Muscle of arm (tissue), 1 donor: ENCODE measurements at regions not wholly inside any gene's neighbourhood (a gene's known extent, or its start where the extent isn't known, plus 50 kb on each side); places are given as distances from the start of the nearest gene placed in this dataset.

ENCODE experiments used
- DNase-seq: peaks from one replicate; pipeline ENCODE4 v3.0.0-alpha.2; 2013

GRCh38 chr13:106382534-106382933 lies 152.9 kb downstream of the EFNB2 start:
- DNase-seq: no peak

- DNase-seq: no peak
These were observed 154.4 kb downstream of the EFNB2 start for GRCh38 chr13:106381091-106381490.

DNA sequence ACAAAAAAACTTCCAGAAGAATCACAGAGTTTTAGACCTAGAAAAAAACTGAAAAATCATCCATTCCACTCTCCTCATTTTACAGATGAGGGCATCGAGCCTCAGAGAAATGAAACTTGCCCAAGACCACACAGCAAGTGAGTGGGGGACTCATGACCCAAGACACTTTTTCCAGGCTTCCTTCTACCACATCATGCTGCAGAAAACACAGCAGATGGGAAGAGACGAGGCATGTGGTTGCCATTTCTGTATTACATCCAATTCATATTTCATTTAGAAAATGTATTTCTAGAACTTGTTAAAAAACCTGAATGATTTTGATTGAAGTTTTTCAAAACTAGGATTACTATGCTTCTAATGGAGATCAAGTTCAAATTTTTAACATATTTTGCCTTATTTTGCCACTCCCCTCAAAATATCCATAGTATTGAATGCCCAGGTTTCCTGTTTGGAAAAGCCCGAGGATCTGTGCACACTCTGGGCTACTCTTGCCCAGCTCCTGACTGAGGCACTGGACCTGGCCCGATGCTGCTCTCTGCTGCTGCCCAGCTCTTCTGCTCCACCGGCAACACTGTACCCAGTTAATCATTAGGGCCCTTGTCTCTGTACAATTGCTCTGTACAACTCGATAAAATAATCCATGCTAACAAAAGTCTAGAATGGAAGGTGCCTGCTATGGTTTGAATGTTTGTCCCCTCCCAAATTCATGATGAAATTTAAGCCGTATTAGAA lies 157.4 kb downstream of the EFNB2 start:
- no peak for DNase-seq

GRCh38 chr13:106377341-106377740 lies 158.1 kb downstream of the EFNB2 start:
- DNase-seq: no peak

DNA sequence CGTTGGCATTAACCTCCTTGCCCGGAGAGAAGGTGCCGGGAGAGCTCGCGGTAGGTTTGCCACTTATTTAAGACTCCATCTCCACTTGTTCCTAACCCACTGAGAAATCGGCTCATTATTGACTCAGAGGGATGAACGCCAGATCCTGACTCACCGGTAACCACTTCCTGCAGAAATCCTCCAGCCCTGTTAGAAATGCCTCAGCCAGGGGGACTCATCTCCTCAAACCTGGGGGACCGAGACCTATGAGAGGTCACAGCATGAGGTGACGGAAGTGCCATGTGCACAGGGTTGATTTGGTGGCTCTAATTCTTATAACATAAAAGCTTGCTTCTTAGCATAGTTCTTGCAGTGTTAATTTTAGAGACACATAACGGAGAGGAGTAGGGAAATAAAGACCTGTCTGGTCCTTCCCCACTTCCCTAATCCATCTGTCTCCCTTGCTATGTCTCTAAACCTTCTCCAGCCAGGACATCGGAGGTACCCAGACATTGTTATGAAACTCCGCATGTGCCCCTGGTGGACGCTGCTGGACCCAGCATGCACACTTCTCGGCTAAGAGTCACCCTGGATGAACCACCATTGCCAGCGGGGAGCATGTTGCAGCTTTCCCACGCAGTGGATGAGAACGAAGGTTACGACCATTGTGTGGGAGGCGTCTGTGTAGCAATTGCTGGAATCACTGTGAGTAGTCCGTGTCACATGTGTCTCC lies 158.9 kb downstream of the EFNB2 start:
- no peak for DNase-seq

GRCh38 chr13:106375085-106375484 lies 160.4 kb downstream of the EFNB2 start:
- no peak for DNase-seq

GRCh38 chr13:106374631-106375030 lies 160.8 kb downstream of the EFNB2 start:
- no peak for DNase-seq

DNA sequence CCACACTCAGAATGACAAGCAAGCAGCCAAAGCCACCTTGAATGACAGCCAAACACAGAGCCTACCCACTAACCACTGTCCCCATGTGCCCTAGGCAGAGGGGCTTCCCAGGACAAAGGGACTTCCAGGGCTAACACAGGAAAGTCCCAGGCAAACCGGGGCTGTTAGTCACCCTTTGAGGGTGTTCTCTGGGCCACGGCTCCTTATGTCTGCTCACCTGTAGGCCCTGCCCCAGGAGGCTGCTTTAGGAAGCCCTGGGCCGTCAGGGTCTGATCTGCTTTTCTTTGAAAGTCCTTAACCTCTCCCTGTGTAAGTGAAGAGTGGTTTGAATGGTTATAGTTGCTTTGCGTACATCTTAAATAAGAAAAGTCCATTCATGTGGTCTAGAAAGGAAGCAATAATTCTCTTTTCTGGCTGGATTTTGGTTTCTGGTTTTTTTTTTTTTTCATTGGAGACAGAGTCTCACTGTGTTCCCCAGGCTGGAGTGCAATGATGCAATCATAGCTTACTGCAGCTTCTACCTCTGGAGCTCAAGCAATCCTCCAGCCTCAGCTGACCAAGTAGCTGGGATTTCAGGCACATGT lies 161.4 kb downstream of the EFNB2 start:
- DNase-seq: no peak

DNA sequence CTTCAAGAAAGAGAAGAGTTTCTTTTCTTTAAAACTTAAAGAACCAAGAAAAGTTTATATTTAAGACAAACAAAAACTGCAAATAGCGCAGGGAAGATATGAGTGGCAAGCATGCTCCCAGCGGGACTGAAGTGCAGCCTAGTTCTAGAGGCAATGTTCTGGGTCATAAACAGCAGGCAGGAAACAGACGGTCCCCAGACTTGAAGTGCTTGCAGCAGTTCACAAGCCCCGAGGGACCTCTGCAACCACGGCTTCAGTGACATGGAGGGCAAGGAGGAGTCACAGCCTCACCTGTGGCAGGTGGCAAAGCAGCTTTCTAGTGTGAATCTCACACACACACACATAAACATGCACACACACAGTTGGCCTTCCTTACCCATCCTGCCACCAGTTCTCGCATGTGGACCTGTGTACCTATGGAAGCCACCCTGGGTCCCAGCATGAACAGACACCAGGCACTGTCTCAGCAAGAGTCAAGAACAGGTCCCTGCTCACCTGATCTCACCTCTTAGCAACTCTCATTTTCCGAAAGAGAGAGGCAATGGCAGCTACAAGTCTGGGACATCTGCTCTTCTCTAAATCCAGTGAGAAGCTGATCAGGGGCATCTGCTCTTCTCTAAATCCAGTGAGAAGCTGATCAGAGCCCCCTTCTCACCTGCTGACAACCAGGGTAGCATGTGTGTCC lies 162.0 kb downstream of the EFNB2 start:
- no peak for DNase-seq

- DNase-seq: no peak
These were observed 163.0 kb downstream of the EFNB2 start for GRCh38 chr13:106372199-106373155.

GRCh38 chr13:106371024-106371423 lies 164.4 kb downstream of the EFNB2 start:
- DNase-seq: no peak

DNA sequence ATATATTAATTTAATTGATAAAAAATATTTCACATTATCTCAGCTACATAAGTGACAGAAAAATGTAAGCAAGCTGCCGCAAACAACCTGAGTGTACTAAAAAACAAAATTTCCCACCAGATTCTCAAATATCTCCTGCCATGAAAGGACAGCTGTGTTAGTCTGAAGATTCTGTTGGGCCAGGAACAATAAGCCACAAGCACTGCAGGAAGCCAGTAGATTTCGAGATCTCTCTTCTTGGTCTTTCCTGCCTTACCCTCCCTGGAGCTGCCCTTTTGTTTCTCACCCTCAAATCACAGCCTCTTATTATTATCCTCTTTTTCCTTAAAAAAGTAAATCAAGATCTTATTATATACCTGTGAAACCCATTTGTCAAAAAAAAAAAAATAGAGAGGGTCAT lies 165.6 kb downstream of the EFNB2 start:
- DNase-seq: no peak

GRCh38 chr13:106369091-106369490 lies 166.4 kb downstream of the EFNB2 start:
- DNase-seq: no peak

GRCh38 chr13:106367361-106367971 lies 168.0 kb downstream of the EFNB2 start:
- DNase-seq: no peak

- no peak for DNase-seq
These were observed 172.8 kb downstream of the EFNB2 start for GRCh38 chr13:106362707-106363106.

- DNase-seq: no peak
These were observed 173.8 kb downstream of the EFNB2 start for GRCh38 chr13:106361621-106362020.

GRCh38 chr13:106357198-106357597 lies 178.3 kb downstream of the EFNB2 start:
- DNase-seq: no peak

GRCh38 chr13:106355866-106356265 lies 179.6 kb downstream of the EFNB2 start:
- no peak for DNase-seq

DNA sequence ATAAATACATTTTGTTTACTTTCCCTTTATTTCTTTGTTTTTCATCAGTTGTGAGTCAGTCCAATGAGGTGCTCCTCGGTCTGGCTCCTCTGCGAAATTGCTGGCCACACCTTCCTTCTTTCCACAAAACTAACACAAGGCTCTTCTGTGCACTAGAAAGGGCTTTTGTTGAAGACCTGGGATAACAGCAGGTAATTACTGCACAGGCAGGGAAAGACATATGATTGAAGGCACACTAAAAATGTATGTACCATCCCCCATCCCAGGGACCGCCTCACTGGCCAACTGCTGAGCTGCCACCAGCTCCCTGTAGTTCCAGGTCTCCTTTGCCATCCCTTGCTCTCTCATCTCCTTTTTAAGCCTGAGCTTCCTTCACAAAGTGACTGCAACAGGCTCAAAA lies 180.5 kb downstream of the EFNB2 start:
- DNase-seq: no peak

DNA sequence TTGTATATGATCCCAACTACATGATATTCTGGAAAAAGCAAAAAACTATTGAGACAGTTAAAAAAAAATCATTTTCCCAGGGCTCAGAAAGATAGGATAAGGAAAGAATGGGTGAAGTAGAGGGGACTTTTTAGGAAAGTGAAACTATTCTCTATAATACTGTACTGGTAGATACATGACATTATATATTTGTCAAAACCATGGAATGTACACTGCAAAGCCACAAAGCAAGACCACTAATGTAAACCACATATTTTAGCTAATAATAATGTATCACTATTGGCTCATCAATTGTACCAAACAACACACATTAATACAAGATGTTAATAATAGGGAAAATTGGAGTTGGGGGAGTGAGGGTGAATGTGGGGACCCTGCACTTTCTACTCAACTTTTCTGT lies 182.6 kb downstream of the EFNB2 start:
- DNase-seq: no peak

DNA sequence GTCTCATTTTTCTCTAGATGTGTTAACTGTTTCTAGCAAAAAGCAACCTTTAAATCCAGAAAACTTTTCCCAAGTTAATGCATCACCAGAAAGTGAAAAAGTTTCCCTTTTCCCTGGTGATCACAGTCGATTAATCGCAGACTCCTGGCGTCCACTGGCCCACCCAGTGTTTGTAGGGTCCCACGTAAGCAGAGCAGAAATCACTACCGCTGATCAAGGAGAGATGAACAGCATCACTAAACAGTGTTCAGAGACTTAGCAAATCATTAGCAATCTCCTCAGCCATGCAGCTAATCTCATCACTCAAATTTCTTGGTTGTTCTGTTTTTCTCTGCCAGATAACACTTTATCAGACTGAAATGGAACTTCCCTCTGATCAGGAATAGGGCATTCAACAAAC lies 184.2 kb downstream of the EFNB2 start:
- no peak for DNase-seq
